K562 (cell line): ENCODE measurements at regions not wholly inside any gene's neighbourhood (a gene's known extent, or its start where the extent isn't known, plus 50 kb on each side); places are given as distances from the start of the nearest gene placed in this dataset.

Source experiments
- ATAC-seq: fragments of 200-7000 bp; cut with Tn5 transposase; 3 replicates; pipeline ENCODE4 v1.9.1; 2020; ENCODE audit warnings: moderate library complexity
- BruUV-seq: library from RNA; stranded (reverse); fragments of 400-500 nt; replicated peaks from 2 replicates; lab custom pipeline; 2021; lab: Mats Ljungman, UMichigan
- CTCF ChIA-PET: fragments of 300-600 bp; formaldehyde crosslinking; extraction: SDS; loops from one replicate; lab custom pipeline; 2021; ENCODE audit warnings: low intra/inter-chr PET ratio; lab: Yijun Ruan, JAX
- POLR2A ChIA-PET: fragments of 300-600, 350-650 bp; sonication (Branson Sonifier 250); formaldehyde crosslinking; extraction: SDS; loops from one replicate; lab custom pipeline; 2021; ENCODE audit warnings: antibody characterized with exemption, inconsistent platforms; lab: Yijun Ruan, JAX
- DNase-seq, 4 experiments: peaks; one replicate each; pipeline versions ENCODE4 v3.0.0 to v3.0.0-alpha.2; 2011 to 2018; ENCODE audit warnings: low spot score in 3 of 4, mixed read lengths in 3 of 4; ENCODE audit errors: extremely low read depth in 1 of 4
- FAIRE-seq: peaks from 2 replicates; lab custom pipeline; 2011; peaks lifted over from hg19 to GRCh38; lab: Jason Lieb, UNC
- H2AFZ ChIP-seq: 2 replicates; pipeline ENCODE4 v1.6.0; 2011; ENCODE audit warnings: low read depth, low read length, control low read depth, inconsistent platforms
- H3K27ac ChIP-seq: fragments of 200-600 bp; 3 replicates; pipeline ENCODE4 v1.8.0; 2011; ENCODE audit warnings: low read depth, mild to moderate bottlenecking, control low read depth, inconsistent platforms, low read length, moderate library complexity, mixed read lengths; ENCODE audit errors: extremely low read depth
- H3K27me3 ChIP-seq, 2 experiments: fragments of 300-600 bp in 1 of 2; 2 replicates in 1 of 2; 3 replicates in 1 of 2; pipeline versions ENCODE4 v1.6.0 to v1.8.0; 2011; ENCODE audit warnings: inconsistent platforms in 2 of 2, low read length in 2 of 2, mild to moderate bottlenecking in 1 of 2, mixed read lengths in 1 of 2, moderate library complexity in 1 of 2; ENCODE audit not compliant: control insufficient read depth in 2 of 2, insufficient read depth in 2 of 2
- H3K36me3 ChIP-seq: fragments of 300-600 bp; 3 replicates; pipeline ENCODE4 v1.8.0; 2011; ENCODE audit warnings: mild to moderate bottlenecking, low read length, inconsistent platforms; ENCODE audit not compliant: control insufficient read depth, insufficient read depth
- H3K4me1 ChIP-seq, 2 experiments: fragments of 200-600 bp in 1 of 2; replicated peaks in 1 of 2; 2 replicates in 1 of 2; 3 replicates in 1 of 2; pipeline versions ENCODE4 v1.5.1 to v1.8.0; 2011; ENCODE audit warnings: inconsistent platforms in 2 of 2, low read length in 2 of 2, mild to moderate bottlenecking in 1 of 2, mixed read lengths in 1 of 2, moderate library complexity in 1 of 2; ENCODE audit not compliant: control insufficient read depth in 2 of 2, insufficient read depth in 2 of 2
- H3K4me2 ChIP-seq: 2 replicates; pipeline ENCODE4 v1.6.1; 2011; ENCODE audit warnings: low read length, control low read depth, inconsistent platforms, mixed read lengths; ENCODE audit not compliant: insufficient read depth
- H3K4me3 ChIP-seq: fragments of 200-600 bp; sonication (generic), shearing (Covaris generic); 2 replicates; pipeline ENCODE4 v1.5.1; 2016; ENCODE audit warnings: control low read depth, inconsistent platforms
- H3K79me2 ChIP-seq: fragments of 200-600 bp; 3 replicates; pipeline ENCODE4 v1.8.0; 2011; ENCODE audit warnings: low read length, inconsistent platforms; ENCODE audit not compliant: control insufficient read depth, insufficient read depth
- H3K9ac ChIP-seq, 2 experiments: 2 replicates each; pipeline versions ENCODE4 v1.6.0 to v1.6.1; 2011; ENCODE audit warnings: low read depth in 2 of 2, low read length in 2 of 2, control low read depth in 1 of 2, inconsistent platforms in 1 of 2, mild to moderate bottlenecking in 1 of 2, mixed read lengths in 1 of 2; ENCODE audit not compliant: insufficient read depth in 1 of 2
- H3K9me1 ChIP-seq: one replicate; pipeline ENCODE4 v1.6.0; 2011; ENCODE audit warnings: inconsistent platforms, mild to moderate bottlenecking, low read length, moderate library complexity; ENCODE audit not compliant: control insufficient read depth, insufficient read depth
- H3K9me3 ChIP-seq: replicated peaks from 2 replicates; pipeline ENCODE4 v1.5.1; 2011; ENCODE audit warnings: low read depth, low read length, inconsistent platforms; ENCODE audit not compliant: control insufficient read depth, insufficient read depth
- H4K20me1 ChIP-seq: replicated peaks from 2 replicates; pipeline ENCODE4 v1.6.1; 2011; ENCODE audit warnings: low read length, inconsistent platforms, mixed read lengths; ENCODE audit not compliant: control insufficient read depth, insufficient read depth
- GABPA ChIP-seq: fragments of 200-800 bp; sonication (Bioruptor generic); conservative IDR thresholded peaks from 2 replicates; pipeline ENCODE4 v1.6.1; 2016; ENCODE audit warnings: low read depth, missing genetic modification characterization, missing compliant biosample characterization
- HDAC6 ChIP-seq: IDR thresholded peaks from 2 replicates; pipeline ENCODE4 v1.6.1; 2012; ENCODE audit warnings: low read depth, mild to moderate bottlenecking, control low read depth, inconsistent platforms, low read length, moderate library complexity
- ZBTB8A ChIP-seq: fragments of 450-650 bp; IDR thresholded peaks from 2 replicates; pipeline ENCODE4 v1.6.1; 2018; ENCODE audit warnings: mild to moderate bottlenecking, moderate library complexity; ENCODE audit not compliant: partially characterized antibody
- ZNF282 ChIP-seq: sonication (generic); formaldehyde crosslinking; IDR thresholded peaks from 2 replicates; pipeline ENCODE4 v1.8.1; 2023; ENCODE audit warnings: missing genetic modification reagents
- ZNF431 ChIP-seq: sonication (generic); formaldehyde crosslinking; IDR thresholded peaks from 2 replicates; pipeline ENCODE4 v1.8.0; 2022; ENCODE audit warnings: mild to moderate bottlenecking, missing genetic modification reagents
- WGBS: fragments of 100-300 bp; shearing (Covaris generic); methylation state at CpG from one replicate; pipeline ENCODE4 v1.1.6; 2016; ENCODE audit warnings: low coverage, mixed read lengths; ENCODE audit not compliant: insufficient coverage; ENCODE audit errors: missing lambda C conversion rate; 5-methylcytosine and 5-hydroxymethylcytosine counted together
- in situ Hi-C: fragments of 300-500 bp; cut with MboI; formaldehyde crosslinking; loops from 4 replicates; pipeline ENCODE4 v1.15.0; 2018; ENCODE audit warnings: inconsistent platforms, mixed read lengths
- intact Hi-C: fragments of 100-400 bp; cut with micrococcal nuclease; formaldehyde crosslinking; loops from 2 replicates; pipeline ENCODE4 v1.14.2; 2022
- TF ChIP-seq, protein P1 (sequence below): fragments of 200-600 bp; sonication (generic); IDR thresholded peaks from one replicate; pipeline ENCODE4 v1.6.1; 2012; ENCODE audit warnings: mild to moderate bottlenecking, low read depth, low read length, inconsistent platforms
- TF ChIP-seq, protein P2 (sequence below): sonication (generic); formaldehyde crosslinking; IDR thresholded peaks from 2 replicates; pipeline ENCODE4 v1.8.0; 2022; ENCODE audit warnings: mild to moderate bottlenecking, missing genetic modification reagents

DNA sequence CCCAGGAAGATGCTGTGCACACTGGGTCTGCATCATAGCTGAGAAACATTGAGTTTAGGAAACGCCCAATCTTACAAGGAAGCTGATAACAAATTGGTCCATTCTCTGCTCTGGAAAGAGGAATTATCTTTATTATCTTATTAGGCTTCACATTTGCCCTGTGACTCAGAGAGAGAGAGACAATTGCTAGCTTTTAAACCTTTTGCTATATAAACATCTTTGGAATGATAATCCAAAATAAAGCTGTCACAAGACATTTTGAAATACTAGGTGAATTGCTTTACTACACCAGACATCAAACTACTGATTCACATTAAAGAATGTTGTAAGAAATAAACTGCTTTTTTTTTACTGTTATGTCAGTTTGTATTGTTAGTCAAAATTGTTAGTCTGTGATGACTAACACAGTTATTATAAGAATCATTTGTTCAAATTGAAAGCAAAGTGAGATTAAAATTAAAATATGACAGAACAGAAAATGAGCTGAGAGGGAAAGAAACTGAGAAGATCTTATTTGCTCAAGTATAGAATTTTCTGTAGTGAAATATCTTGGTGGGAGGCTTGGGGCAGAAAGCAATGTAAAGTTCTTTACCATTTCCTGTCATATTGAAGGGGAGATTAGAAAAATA is 765.4 kb upstream of the PCDH10 start:
- no peak for ATAC-seq
- FAIRE-seq, result no peak
- DNase-seq, result no peak
- H3K9me3 ChIP-seq, result no peaks in the 10 kb centered on the region
- POLR2A ChIA-PET, result no interaction called here
- no TSS peak for BruUV-seq
- H3K79me2 ChIP-seq, result no peaks in the 10 kb centered on the region
- H4K20me1 ChIP-seq, result no peaks in the 10 kb centered on the region
- H3K9ac ChIP-seq, result no peak overlapping the region
- H2AFZ ChIP-seq, result no peak overlapping the region
- CTCF ChIA-PET, result no interaction called here
- in situ Hi-C loops (no loop called here), intact Hi-C loops (no loop called here)
- H3K4me3 ChIP-seq, result no peak overlapping the region
- H3K9me1 ChIP-seq, result no peaks in the 10 kb centered on the region
- H3K27ac ChIP-seq, result no peak overlapping the region
- no peaks in the 10 kb centered on the region for H3K4me1 ChIP-seq
- no peaks in the 10 kb centered on the region for H3K27me3 ChIP-seq
- WGBS, result 0% methylated on average over 1 of the region's 1 CpG
- TF ChIP-seq HDAC6 (no peak), ZNF282 (CRISPR knock-in tag) (no peak), GABPA (no peak), ZNF431 (no peak), ZBTB8A (no peak)
- TF ChIP-seq, protein P1, sequence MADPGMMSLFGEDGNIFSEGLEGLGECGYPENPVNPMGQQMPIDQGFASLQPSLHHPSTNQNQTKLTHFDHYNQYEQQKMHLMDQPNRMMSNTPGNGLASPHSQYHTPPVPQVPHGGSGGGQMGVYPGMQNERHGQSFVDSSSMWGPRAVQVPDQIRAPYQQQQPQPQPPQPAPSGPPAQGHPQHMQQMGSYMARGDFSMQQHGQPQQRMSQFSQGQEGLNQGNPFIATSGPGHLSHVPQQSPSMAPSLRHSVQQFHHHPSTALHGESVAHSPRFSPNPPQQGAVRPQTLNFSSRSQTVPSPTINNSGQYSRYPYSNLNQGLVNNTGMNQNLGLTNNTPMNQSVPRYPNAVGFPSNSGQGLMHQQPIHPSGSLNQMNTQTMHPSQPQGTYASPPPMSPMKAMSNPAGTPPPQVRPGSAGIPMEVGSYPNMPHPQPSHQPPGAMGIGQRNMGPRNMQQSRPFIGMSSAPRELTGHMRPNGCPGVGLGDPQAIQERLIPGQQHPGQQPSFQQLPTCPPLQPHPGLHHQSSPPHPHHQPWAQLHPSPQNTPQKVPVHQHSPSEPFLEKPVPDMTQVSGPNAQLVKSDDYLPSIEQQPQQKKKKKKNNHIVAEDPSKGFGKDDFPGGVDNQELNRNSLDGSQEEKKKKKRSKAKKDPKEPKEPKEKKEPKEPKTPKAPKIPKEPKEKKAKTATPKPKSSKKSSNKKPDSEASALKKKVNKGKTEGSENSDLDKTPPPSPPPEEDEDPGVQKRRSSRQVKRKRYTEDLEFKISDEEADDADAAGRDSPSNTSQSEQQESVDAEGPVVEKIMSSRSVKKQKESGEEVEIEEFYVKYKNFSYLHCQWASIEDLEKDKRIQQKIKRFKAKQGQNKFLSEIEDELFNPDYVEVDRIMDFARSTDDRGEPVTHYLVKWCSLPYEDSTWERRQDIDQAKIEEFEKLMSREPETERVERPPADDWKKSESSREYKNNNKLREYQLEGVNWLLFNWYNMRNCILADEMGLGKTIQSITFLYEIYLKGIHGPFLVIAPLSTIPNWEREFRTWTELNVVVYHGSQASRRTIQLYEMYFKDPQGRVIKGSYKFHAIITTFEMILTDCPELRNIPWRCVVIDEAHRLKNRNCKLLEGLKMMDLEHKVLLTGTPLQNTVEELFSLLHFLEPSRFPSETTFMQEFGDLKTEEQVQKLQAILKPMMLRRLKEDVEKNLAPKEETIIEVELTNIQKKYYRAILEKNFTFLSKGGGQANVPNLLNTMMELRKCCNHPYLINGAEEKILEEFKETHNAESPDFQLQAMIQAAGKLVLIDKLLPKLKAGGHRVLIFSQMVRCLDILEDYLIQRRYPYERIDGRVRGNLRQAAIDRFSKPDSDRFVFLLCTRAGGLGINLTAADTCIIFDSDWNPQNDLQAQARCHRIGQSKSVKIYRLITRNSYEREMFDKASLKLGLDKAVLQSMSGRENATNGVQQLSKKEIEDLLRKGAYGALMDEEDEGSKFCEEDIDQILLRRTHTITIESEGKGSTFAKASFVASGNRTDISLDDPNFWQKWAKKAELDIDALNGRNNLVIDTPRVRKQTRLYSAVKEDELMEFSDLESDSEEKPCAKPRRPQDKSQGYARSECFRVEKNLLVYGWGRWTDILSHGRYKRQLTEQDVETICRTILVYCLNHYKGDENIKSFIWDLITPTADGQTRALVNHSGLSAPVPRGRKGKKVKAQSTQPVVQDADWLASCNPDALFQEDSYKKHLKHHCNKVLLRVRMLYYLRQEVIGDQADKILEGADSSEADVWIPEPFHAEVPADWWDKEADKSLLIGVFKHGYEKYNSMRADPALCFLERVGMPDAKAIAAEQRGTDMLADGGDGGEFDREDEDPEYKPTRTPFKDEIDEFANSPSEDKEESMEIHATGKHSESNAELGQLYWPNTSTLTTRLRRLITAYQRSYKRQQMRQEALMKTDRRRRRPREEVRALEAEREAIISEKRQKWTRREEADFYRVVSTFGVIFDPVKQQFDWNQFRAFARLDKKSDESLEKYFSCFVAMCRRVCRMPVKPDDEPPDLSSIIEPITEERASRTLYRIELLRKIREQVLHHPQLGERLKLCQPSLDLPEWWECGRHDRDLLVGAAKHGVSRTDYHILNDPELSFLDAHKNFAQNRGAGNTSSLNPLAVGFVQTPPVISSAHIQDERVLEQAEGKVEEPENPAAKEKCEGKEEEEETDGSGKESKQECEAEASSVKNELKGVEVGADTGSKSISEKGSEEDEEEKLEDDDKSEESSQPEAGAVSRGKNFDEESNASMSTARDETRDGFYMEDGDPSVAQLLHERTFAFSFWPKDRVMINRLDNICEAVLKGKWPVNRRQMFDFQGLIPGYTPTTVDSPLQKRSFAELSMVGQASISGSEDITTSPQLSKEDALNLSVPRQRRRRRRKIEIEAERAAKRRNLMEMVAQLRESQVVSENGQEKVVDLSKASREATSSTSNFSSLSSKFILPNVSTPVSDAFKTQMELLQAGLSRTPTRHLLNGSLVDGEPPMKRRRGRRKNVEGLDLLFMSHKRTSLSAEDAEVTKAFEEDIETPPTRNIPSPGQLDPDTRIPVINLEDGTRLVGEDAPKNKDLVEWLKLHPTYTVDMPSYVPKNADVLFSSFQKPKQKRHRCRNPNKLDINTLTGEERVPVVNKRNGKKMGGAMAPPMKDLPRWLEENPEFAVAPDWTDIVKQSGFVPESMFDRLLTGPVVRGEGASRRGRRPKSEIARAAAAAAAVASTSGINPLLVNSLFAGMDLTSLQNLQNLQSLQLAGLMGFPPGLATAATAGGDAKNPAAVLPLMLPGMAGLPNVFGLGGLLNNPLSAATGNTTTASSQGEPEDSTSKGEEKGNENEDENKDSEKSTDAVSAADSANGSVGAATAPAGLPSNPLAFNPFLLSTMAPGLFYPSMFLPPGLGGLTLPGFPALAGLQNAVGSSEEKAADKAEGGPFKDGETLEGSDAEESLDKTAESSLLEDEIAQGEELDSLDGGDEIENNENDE, result no peak
- TF ChIP-seq, protein P2, sequence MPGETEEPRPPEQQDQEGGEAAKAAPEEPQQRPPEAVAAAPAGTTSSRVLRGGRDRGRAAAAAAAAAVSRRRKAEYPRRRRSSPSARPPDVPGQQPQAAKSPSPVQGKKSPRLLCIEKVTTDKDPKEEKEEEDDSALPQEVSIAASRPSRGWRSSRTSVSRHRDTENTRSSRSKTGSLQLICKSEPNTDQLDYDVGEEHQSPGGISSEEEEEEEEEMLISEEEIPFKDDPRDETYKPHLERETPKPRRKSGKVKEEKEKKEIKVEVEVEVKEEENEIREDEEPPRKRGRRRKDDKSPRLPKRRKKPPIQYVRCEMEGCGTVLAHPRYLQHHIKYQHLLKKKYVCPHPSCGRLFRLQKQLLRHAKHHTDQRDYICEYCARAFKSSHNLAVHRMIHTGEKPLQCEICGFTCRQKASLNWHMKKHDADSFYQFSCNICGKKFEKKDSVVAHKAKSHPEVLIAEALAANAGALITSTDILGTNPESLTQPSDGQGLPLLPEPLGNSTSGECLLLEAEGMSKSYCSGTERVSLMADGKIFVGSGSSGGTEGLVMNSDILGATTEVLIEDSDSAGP (CRISPR knock-in tag), result no peak
- no peaks in the 10 kb centered on the region for H3K36me3 ChIP-seq
- no peak overlapping the region for H3K4me2 ChIP-seq
